Tibial nerve (tissue), 3 donors: ENCODE measurements at regions not wholly inside any gene's neighbourhood (a gene's known extent, or its start where the extent isn't known, plus 50 kb on each side); places are given as distances from the start of the nearest gene placed in this dataset.

ENCODE experiments used
- POLR2A ChIP-seq, 2 donors: fragments of 450-650 bp; IDR thresholded peaks; one replicate each; pipeline ENCODE4 v1.6.1; 2017; ENCODE audit warnings: antibody characterized with exemption in 2 of 2, mild to moderate bottlenecking in 2 of 2, moderate library complexity in 2 of 2
- TF ChIP-seq, protein P1 (sequence below), 5 experiments: fragments of 200-600 bp in 3 of 5; fragments of 450-650 bp in 2 of 5; sonication (generic) in 3 of 5; IDR thresholded peaks; one replicate each; pipeline ENCODE4 v1.5.1; 2016 to 2019; ENCODE audit warnings: antibody characterized with exemption in 5 of 5, mild to moderate bottlenecking in 3 of 5, moderate library complexity in 2 of 5

DNA sequence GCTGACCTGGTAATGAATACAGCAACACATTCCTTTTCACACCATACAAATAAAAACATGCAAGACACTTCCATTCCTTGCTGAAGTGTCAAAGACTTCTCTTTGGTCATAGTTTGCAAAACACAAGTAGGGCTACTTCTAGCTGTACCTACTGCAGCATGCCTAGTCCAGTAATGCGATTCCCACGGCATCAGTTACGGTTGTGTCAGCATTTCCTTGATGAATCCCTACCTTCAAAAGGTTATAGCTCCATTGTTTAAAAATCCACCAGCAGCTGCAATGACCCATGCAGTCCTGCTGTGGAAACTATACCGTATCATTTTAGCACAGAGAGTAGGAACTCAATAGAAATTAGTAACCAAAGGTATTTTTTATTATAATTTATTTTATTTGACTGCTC, 1371.5 kb downstream of the EPHA7 start:
- TF ChIP-seq, protein P1, sequence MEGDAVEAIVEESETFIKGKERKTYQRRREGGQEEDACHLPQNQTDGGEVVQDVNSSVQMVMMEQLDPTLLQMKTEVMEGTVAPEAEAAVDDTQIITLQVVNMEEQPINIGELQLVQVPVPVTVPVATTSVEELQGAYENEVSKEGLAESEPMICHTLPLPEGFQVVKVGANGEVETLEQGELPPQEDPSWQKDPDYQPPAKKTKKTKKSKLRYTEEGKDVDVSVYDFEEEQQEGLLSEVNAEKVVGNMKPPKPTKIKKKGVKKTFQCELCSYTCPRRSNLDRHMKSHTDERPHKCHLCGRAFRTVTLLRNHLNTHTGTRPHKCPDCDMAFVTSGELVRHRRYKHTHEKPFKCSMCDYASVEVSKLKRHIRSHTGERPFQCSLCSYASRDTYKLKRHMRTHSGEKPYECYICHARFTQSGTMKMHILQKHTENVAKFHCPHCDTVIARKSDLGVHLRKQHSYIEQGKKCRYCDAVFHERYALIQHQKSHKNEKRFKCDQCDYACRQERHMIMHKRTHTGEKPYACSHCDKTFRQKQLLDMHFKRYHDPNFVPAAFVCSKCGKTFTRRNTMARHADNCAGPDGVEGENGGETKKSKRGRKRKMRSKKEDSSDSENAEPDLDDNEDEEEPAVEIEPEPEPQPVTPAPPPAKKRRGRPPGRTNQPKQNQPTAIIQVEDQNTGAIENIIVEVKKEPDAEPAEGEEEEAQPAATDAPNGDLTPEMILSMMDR (IDR thresholded peaks at IDR 0.05), result no peak
- TF ChIP-seq POLR2A (IDR thresholded peaks at IDR 0.05), result no peak
